Heart left ventricle (tissue), 16 donors: ENCODE measurements at regions not wholly inside any gene's neighbourhood (a gene's known extent, or its start where the extent isn't known, plus 50 kb on each side); places are given as distances from the start of the nearest gene placed in this dataset.

ENCODE experiments used
- ATAC-seq, 4 donors: fragments of 200-7000 bp; cut with Tn5 transposase; one replicate each; pipeline ENCODE4 v1.9.1; 2020 to 2022; ENCODE audit warnings: moderate library complexity in 4 of 4, mild to moderate bottlenecking in 3 of 4, moderate number of reproducible peaks in 1 of 4
- DNase-seq, 5 donors: peaks; one replicate each; pipeline ENCODE4 v3.0.0-alpha.2; 2020
- H3K27ac ChIP-seq, 12 donors: fragments of 200-600 bp; sonication (generic) in 4 of 12; one replicate each; pipeline versions ENCODE4 v1.5.0 to v1.8.0; 2016 to 2022; ENCODE audit warnings: mild to moderate bottlenecking in 2 of 12
- H3K27me3 ChIP-seq, 9 donors: fragments of 200-600 bp; sonication (generic) in 2 of 9; one replicate each; pipeline versions ENCODE4 v1.5.1 to v1.8.0; 2016 to 2022; ENCODE audit warnings: mild to moderate bottlenecking in 3 of 9
- H3K36me3 ChIP-seq, 9 donors: fragments of 200-600 bp; sonication (generic) in 2 of 9; one replicate each; pipeline versions ENCODE4 v1.5.0 to v1.8.0; 2018 to 2022; ENCODE audit warnings: mild to moderate bottlenecking in 2 of 9
- H3K4me1 ChIP-seq, 12 donors: fragments of 200-600 bp; sonication (generic) in 4 of 12; one replicate each; pipeline versions ENCODE4 v1.5.0 to v1.8.0; 2016 to 2022; ENCODE audit warnings: mild to moderate bottlenecking in 3 of 12
- H3K4me3 ChIP-seq, 12 donors: fragments of 200-600 bp; sonication (generic) in 4 of 12; one replicate each; pipeline versions ENCODE4 v1.5.0 to v1.8.0; 2017 to 2022; ENCODE audit warnings: mild to moderate bottlenecking in 9 of 12, moderate library complexity in 4 of 12
- H3K9me3 ChIP-seq, 12 donors: fragments of 200-600 bp; sonication (generic) in 4 of 12; one replicate each; pipeline versions ENCODE4 v1.5.0 to v1.8.0; 2016 to 2022; ENCODE audit warnings: mild to moderate bottlenecking in 1 of 12
- POLR2A ChIP-seq, 2 donors: fragments of 450-650 bp; IDR thresholded peaks; one replicate each; pipeline ENCODE4 v1.6.1; 2017; ENCODE audit warnings: antibody characterized with exemption in 2 of 2, mild to moderate bottlenecking in 2 of 2, moderate library complexity in 2 of 2
- WGBS, 4 donors: extraction: QIAGEN DNeasy Blood & Tissue Kit in 2 of 4; methylation state at CpG; one replicate each; pipeline versions ENCODE4 v1.1.5 to v1.1.7; 2013 to 2018; 5-methylcytosine and 5-hydroxymethylcytosine counted together
- intact Hi-C, 10 donors: fragments of 100-400 bp; cut with DNase I; formaldehyde crosslinking; loops; one replicate each; pipeline versions ENCODE4 v1.11.1 to v1.14.2; 2022
- TF ChIP-seq, protein P1 (sequence below), 12 donors: fragments of 200-600 bp; sonication (generic) in 4 of 12; IDR thresholded peaks; one replicate each; pipeline versions ENCODE4 v1.5.0 to v1.8.0; 2018 to 2022; ENCODE audit warnings: antibody characterized with exemption in 12 of 12, mild to moderate bottlenecking in 5 of 12
- donor health status: ischemic (EF 13 %, LVEDD 7.1; RV severe dilation, severe dysfunction).
- donor health status: healthy with polysubstance abuse.
- donor health status: DM: no; HTN: yes; CAD: no.
- donor health status: DM: no; HTN: no; CAD: no.
- donor health status: ischemic (EF 25% LVEDD 6.9; RV normal size, moderate dysfunction).
- donor health status: ischemic (EF 25% LVEDD 5.7; RV mildly dilated, moderate dysfunction).
- donor health status: healthy.
- donor health status: DM: yes; HTN: yes; CAD: no.
- donor health status: ischemic (EF 35%, LVEDD 5.7; RV mildly dilated, moderate dysfunction).
- donor health status: nonischemic (EF 11% LVEDD 7.7; RV severe dilation, severe dysfunction).
- donor health status: DM: yes; HTN: yes; CAD: no.
- donor health status: PGD.
- donor health status: ischemic (EF 29% LVEDD 5.4; RV normal size, mild dysfunction).
- donor health status: nonischemic (EF 23%, LVEDD 6.1; RV moderate dilation, normal function).

- no peaks in the 10 kb centered on the region for H3K36me3 ChIP-seq
- peaks cover 0 to 14% (median 0%) of the 10 kb centered on the region in 12 donors for H3K9me3 ChIP-seq
- intact Hi-C loops: loop anchor here in 1 of 10 donors (10.0 kb wide), 1 partner anchor 981 kb away; no protein-coding TSS in a partner anchor
- WGBS, 4 donors: 65 to 97% (median 88%) methylated on average over 3 of the region's 3 CpGs
- H3K27ac ChIP-seq: no peak overlapping the region
- no peak for TF ChIP-seq POLR2A (IDR thresholded peaks at IDR 0.05)
- TF ChIP-seq, protein P1, sequence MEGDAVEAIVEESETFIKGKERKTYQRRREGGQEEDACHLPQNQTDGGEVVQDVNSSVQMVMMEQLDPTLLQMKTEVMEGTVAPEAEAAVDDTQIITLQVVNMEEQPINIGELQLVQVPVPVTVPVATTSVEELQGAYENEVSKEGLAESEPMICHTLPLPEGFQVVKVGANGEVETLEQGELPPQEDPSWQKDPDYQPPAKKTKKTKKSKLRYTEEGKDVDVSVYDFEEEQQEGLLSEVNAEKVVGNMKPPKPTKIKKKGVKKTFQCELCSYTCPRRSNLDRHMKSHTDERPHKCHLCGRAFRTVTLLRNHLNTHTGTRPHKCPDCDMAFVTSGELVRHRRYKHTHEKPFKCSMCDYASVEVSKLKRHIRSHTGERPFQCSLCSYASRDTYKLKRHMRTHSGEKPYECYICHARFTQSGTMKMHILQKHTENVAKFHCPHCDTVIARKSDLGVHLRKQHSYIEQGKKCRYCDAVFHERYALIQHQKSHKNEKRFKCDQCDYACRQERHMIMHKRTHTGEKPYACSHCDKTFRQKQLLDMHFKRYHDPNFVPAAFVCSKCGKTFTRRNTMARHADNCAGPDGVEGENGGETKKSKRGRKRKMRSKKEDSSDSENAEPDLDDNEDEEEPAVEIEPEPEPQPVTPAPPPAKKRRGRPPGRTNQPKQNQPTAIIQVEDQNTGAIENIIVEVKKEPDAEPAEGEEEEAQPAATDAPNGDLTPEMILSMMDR (IDR thresholded peaks at IDR 0.05): no peak
- no peak for ATAC-seq
- no peaks in the 10 kb centered on the region for H3K4me1 ChIP-seq
- no peak overlapping the region for H3K4me3 ChIP-seq
- no peaks in the 10 kb centered on the region for H3K27me3 ChIP-seq
- DNase-seq: no peak
Measured at GRCh38 chr4:149265645-149266044, 550.0 kb downstream of the IQCM start.

DNA sequence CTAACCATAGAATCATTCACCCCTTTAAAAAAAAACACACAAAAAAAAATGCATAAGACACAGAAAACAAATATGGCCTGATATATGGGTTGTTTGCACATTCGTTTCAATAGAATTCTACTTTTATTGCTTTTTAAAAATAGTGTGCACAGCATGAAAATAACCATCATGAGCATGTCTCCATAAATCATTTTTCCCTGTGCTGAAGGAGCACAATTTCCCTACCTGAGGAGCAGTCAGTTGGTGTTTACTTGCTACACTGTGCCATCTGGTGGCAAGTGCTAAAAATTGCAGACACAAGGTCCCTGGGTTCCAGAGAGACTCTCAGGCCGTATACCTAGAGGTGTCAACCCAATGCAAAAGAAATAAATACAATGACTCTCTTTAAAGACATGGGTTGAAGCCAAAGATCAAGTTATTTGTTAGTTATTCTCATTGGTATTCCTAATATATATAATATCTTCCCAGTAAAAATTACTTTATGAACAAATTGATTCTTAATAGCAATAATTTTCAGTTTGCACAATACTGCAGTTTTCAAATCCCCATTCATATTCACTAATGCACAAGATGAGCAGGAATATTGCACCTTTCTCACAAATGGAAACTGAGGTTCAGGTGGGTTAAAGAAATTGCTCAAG, 551.4 kb downstream of the IQCM start:
- H3K9me3 ChIP-seq: peaks cover 0 to 14% (median 0%) of the 10 kb centered on the region in 12 donors

DNA sequence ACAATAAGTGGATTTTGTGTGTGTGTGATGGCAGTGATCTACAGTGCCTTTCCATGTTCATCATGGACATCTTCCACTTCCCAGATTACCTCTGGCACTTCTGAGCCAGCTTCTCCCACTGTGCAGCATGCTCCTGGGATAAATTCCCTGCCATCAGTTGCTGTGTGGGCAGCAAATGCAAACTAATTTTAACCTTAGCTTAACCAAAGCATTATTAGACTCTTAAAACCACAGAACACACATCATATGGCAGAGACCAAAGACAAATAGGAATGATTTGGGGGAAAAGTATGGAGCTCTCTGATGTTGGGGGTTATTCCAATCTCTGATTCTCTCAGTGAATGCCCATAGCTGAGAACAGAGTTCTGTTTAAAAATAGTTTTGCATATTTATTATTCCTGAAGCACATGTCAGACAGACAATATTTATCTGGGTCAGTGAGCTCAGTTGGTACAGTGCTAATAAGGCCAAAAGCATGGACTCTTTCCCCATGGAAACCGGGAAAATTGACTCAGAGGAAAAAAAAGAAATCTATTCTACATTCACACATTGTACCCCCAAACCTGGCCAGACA, 567.4 kb downstream of the IQCM start:
- Histone ChIP-seq H3K9me3 (no peaks in the 10 kb centered on the region), H3K27me3 (no peaks in the 10 kb centered on the region), H3K4me3 (no peak overlapping the region), H3K36me3 (no peaks in the 10 kb centered on the region), H3K4me1 (peaks cover 0 to 11% (median 0%) of the 10 kb centered on the region in 12 donors), H3K27ac (no peak overlapping the region)
- ATAC-seq: no peak
- DNase-seq: no peak
- WGBS, 4 donors: 78 to 85% (median 82%) methylated on average over 1 of the region's 1 CpG
- intact Hi-C loops: no loop called here
- no peak for TF ChIP-seq POLR2A (IDR thresholded peaks at IDR 0.05)
- TF ChIP-seq, protein P1 (IDR thresholded peaks at IDR 0.05): no peak

More for the DNA sequence above, 551.4 kb downstream of the IQCM start:
- intact Hi-C loops: loop anchor here in 1 of 10 donors (10.0 kb wide), 1 partner anchor 979 kb away; no protein-coding TSS in a partner anchor
- peak in 3 of 5 donors; percentile 18 to 25 (median 22) for DNase-seq
- peak in 2 of 4 donors; percentile 57 to 71 for ATAC-seq
- Histone ChIP-seq H3K27me3 (no peaks in the 10 kb centered on the region), H3K4me3 (no peak overlapping the region), H3K4me1 (no peaks in the 10 kb centered on the region), H3K36me3 (no peaks in the 10 kb centered on the region), H3K27ac (no peak overlapping the region)
- TF ChIP-seq, protein P1 (IDR thresholded peaks at IDR 0.05): peak; percentile 48 to 69 (median 60)
- no peak for TF ChIP-seq POLR2A (IDR thresholded peaks at IDR 0.05)
- WGBS, 4 donors: 47 to 60% (median 53%) methylated on average over 2 of the region's 2 CpGs

DNA sequence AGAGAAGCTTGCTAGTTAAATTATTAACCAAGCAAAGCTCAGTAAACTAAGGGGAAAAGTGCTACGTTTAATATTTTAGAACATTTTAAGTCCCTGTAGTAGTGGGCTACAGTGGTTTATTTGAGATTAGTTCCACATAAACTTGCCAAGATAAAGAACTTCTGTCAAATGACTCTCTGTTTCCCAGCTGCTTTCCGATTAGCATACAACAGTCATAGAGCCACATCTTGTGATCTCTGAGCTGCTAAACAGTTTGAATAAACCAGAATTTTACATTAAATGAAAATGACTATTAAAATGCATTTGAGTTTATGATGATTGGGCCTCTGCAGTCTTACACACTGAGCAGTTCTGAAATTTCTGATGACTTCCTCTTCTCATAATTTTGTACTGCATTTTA, 568.5 kb downstream of the IQCM start:
- intact Hi-C loops: no loop called here
- peaks cover 0 to 11% (median 0%) of the 10 kb centered on the region in 12 donors for H3K4me1 ChIP-seq
- ATAC-seq: peak in 1 of 4 donors; percentile 30

More for the DNA sequence above, 568.5 kb downstream of the IQCM start:
- H3K27me3 ChIP-seq: no peaks in the 10 kb centered on the region
- H3K4me3 ChIP-seq: no peak overlapping the region
- no peaks in the 10 kb centered on the region for H3K36me3 ChIP-seq
- no peaks in the 10 kb centered on the region for H3K9me3 ChIP-seq
- no peak overlapping the region for H3K27ac ChIP-seq
- TF ChIP-seq, protein P1 (IDR thresholded peaks at IDR 0.05): no peak
- TF ChIP-seq POLR2A (IDR thresholded peaks at IDR 0.05): no peak
- WGBS, 4 donors: 49 to 62% (median 54%) methylated on average over 2 of the region's 2 CpGs
- DNase-seq: no peak
